ENCODE measurements at regions not wholly inside any gene's neighbourhood (a gene's known extent, or its start where the extent isn't known, plus 50 kb on each side); places are given as distances from the start of the nearest gene placed in this dataset.
"Not testable (repeated sequence)": the region's sequence is repeated elsewhere in the genome, so short reads cannot be mapped to it uniquely, and the experiment has no call there.

DNA sequence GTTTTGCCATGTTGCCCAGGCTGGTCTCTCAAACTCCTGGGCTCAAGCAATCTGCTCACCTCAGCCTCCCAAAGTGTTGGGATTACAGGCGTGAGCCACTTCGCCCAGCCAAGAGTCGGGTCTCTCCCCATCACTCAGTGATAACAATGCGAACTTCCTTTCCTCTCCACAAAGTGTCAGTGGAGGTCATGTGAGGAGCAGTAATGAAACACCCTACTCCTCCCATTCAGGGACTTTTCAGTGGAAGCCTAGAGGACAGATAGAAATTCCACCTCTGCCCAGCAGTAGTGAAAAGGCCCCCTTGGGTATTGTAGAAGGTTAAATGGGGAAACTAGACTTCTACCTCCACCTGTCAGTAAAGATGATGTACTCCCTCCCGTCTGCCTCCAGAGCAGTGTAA is 141.9 kb upstream of the STK26 start (continued):
- TF ChIP-seq ARNT2 (CRISPR knock-in tag; IDR thresholded peaks at IDR 0.05; ENCODE audit: low read depth), result no peak
- no peak for TF ChIP-seq MIER3 (CRISPR knock-in tag; IDR thresholded peaks at IDR 0.05; ENCODE audit: borderline replicate concordance)
- TF ChIP-seq, protein P1, sequence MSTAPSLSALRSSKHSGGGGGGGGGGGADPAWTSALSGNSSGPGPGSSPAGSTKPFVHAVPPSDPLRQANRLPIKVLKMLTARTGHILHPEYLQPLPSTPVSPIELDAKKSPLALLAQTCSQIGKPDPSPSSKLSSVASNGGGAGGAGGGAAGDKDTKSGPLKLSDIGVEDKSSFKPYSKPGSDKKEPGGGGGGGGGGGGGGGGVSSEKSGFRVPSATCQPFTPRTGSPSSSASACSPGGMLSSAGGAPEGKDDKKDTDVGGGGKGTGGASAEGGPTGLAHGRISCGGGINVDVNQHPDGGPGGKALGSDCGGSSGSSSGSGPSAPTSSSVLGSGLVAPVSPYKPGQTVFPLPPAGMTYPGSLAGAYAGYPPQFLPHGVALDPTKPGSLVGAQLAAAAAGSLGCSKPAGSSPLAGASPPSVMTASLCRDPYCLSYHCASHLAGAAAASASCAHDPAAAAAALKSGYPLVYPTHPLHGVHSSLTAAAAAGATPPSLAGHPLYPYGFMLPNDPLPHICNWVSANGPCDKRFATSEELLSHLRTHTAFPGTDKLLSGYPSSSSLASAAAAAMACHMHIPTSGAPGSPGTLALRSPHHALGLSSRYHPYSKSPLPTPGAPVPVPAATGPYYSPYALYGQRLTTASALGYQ (CRISPR knock-in tag; IDR thresholded peaks at IDR 0.05), result no peak

DNA sequence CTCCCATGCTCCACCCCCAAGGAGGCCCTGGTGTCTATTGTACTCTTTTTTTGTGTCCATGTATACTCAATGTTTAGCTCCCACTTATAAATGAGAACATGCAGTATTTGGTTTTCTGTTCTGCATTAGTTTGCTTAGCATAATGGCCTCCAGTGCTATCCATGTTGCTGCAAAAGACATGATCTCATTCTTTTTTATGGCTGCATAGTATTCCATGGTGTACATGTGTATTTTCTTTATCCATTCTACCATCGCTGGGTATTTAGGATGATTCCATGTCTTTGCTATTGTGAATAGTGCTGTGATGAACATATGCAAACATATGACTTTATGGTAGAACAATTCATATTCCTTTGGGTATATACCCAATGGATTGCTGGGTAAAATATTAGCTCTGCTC is 138.1 kb upstream of the STK26 start:
- H3K36me3 ChIP-seq (replicated peaks in 1 of 2; ENCODE audit: control insufficient read depth in 1 of 2, insufficient read depth in 2 of 2, low read length in 2 of 2); H4K20me1 ChIP-seq (ENCODE audit: insufficient read depth, low read length); POLR2A ChIA-PET; BruUV-seq (replicated peaks); H3K4me3 ChIP-seq (replicated peaks in 1 of 3; ENCODE audit: insufficient read depth in 1 of 3, low read depth in 2 of 3, low read length in 3 of 3); DNase-seq (ENCODE audit: low spot score); intact Hi-C loops (cut with micrococcal nuclease; ENCODE audit: unreplicated experiment); CTCF ChIA-PET (ENCODE audit: low intra/inter-chr PET ratio, low total read pairs); H3K27ac ChIP-seq (ENCODE audit: extremely low read length, insufficient read depth, low read length); H3K27me3 ChIP-seq (ENCODE audit: control insufficient read depth in 1 of 2, insufficient read depth in 2 of 2, low read length in 2 of 2); H3K79me2 ChIP-seq (ENCODE audit: insufficient read depth, low read length); ATAC-seq; FAIRE-seq; in situ Hi-C loops (cut with HindIII; ENCODE audit: extremely low pct_ligation_motif_present, low pct_unique_long_range_greater_than_20kb); H3K4me1 ChIP-seq (ENCODE audit: insufficient read depth, low read length); H3K4me2 ChIP-seq (ENCODE audit: low read depth, low read length); H2AFZ ChIP-seq (ENCODE audit: low read length); H3K9me3 ChIP-seq (ENCODE audit: low read length); H3K9ac ChIP-seq (ENCODE audit: insufficient read depth, low read depth, low read length): not testable (repeated sequence)
- WGBS (ENCODE audit: low lambda C conversion rate), result 0% methylated on average over 1 of the region's 1 CpG

DNA sequence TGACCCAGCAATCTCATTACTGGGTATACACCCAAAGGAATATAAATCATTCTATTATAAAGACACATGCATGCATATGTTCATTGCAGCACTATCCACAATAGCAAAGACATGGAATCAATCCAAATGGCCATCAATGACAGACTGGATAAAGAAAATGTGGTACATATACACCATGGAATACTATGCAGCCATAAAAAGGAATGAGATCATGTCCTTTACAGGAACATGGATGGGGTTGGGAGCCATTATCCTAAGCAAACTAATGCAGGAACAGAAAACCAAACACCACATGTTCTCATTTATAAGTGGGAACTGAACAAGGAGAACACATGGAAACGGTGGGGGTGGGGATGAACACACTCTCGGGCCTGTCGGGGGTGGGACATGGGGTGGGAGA is 129.2 kb upstream of the STK26 start:
- in situ Hi-C loops (cut with HindIII; ENCODE audit: extremely low pct_ligation_motif_present, low pct_unique_long_range_greater_than_20kb); H3K9me3 ChIP-seq (ENCODE audit: low read length); H3K36me3 ChIP-seq (replicated peaks in 1 of 2; ENCODE audit: control insufficient read depth in 1 of 2, insufficient read depth in 2 of 2, low read length in 2 of 2); H3K79me2 ChIP-seq (ENCODE audit: insufficient read depth, low read length); CTCF ChIA-PET (ENCODE audit: low intra/inter-chr PET ratio, low total read pairs); H2AFZ ChIP-seq (ENCODE audit: low read length); H3K27me3 ChIP-seq (ENCODE audit: control insufficient read depth in 1 of 2, insufficient read depth in 2 of 2, low read length in 2 of 2); H4K20me1 ChIP-seq (ENCODE audit: insufficient read depth, low read length); ATAC-seq; FAIRE-seq; H3K27ac ChIP-seq (ENCODE audit: extremely low read length, insufficient read depth, low read length); DNase-seq (ENCODE audit: low spot score); BruUV-seq (replicated peaks); H3K9ac ChIP-seq (ENCODE audit: insufficient read depth, low read depth, low read length); H3K4me2 ChIP-seq (ENCODE audit: low read depth, low read length); POLR2A ChIA-PET; H3K4me1 ChIP-seq (ENCODE audit: insufficient read depth, low read length); intact Hi-C loops (cut with micrococcal nuclease; ENCODE audit: unreplicated experiment); H3K4me3 ChIP-seq (replicated peaks in 1 of 3; ENCODE audit: insufficient read depth in 1 of 3, low read depth in 2 of 3, low read length in 3 of 3): not testable (repeated sequence)
- WGBS (ENCODE audit: low lambda C conversion rate), result 0% methylated on average over 2 of the region's 3 CpGs

All from HepG2 (cell line).